Fibroblast of peridontal ligament (primary cell): ENCODE measurements at regions not wholly inside any gene's neighbourhood (a gene's known extent, or its start where the extent isn't known, plus 50 kb on each side); places are given as distances from the start of the nearest gene placed in this dataset.
"Not testable (repeated sequence)": the region's sequence is repeated elsewhere in the genome, so short reads cannot be mapped to it uniquely, and the experiment has no call there.

ENCODE experiments used
- DNase-seq: peaks from one replicate; pipeline ENCODE4 v3.0.0-alpha.2; 2010; ENCODE audit errors: extremely low read depth

- not testable (repeated sequence) for DNase-seq
Observed at GRCh38 chr20:6321235-6321634, 198.4 kb upstream of the FERMT1 start.

GRCh38 chr20:6311841-6312655 is 189.2 kb upstream of the FERMT1 start:
- no peak for DNase-seq

GRCh38 chr20:6311097-6311496 is 188.3 kb upstream of the FERMT1 start:
- no peak for DNase-seq

GRCh38 chr20:6305536-6305935 is 182.7 kb upstream of the FERMT1 start:
- no peak for DNase-seq

- no peak for DNase-seq
Observed at GRCh38 chr20:6302041-6302440, 179.2 kb upstream of the FERMT1 start.

- no peak for DNase-seq
Observed at GRCh38 chr20:6299456-6299855, 176.6 kb upstream of the FERMT1 start.

GRCh38 chr20:6298049-6298448 is 175.2 kb upstream of the FERMT1 start:
- DNase-seq: no peak

GRCh38 chr20:6295867-6296256 is 173.0 kb upstream of the FERMT1 start:
- DNase-seq: no peak

GRCh38 chr20:6295127-6295866 is 172.5 kb upstream of the FERMT1 start:
- no peak for DNase-seq

- no peak for DNase-seq
Observed at GRCh38 chr20:6287471-6287870, 164.6 kb upstream of the FERMT1 start.

- DNase-seq: no peak
Observed at GRCh38 chr20:6282642-6283041, 159.8 kb upstream of the FERMT1 start.

GRCh38 chr20:6277661-6278240 is 154.9 kb upstream of the FERMT1 start:
- DNase-seq: no peak

- not testable (repeated sequence) for DNase-seq
Observed at GRCh38 chr20:6270404-6270803, 147.6 kb upstream of the FERMT1 start.

GRCh38 chr20:6269168-6269873 is 146.5 kb upstream of the FERMT1 start:
- DNase-seq: no peak

GRCh38 chr20:6265204-6265904 is 142.5 kb upstream of the FERMT1 start:
- DNase-seq: peak; percentile 81

- DNase-seq: no peak
Observed at GRCh38 chr20:6253396-6253795, 130.6 kb upstream of the FERMT1 start.

GRCh38 chr20:6245436-6245835 is 122.6 kb upstream of the FERMT1 start:
- DNase-seq: no peak

- no peak for DNase-seq
Observed at GRCh38 chr20:6241591-6241990, 118.8 kb upstream of the FERMT1 start.

GRCh38 chr20:6240059-6240458 is 117.2 kb upstream of the FERMT1 start:
- DNase-seq: no peak

- DNase-seq: no peak
Observed at GRCh38 chr20:6238421-6238820, 115.6 kb upstream of the FERMT1 start.

GRCh38 chr20:6235510-6235909 is 112.7 kb upstream of the FERMT1 start:
- DNase-seq: no peak

- DNase-seq: no peak
Observed at GRCh38 chr20:6232436-6232835, 109.6 kb upstream of the FERMT1 start.
